ENCODE measurements at regions not wholly inside any gene's neighbourhood (a gene's known extent, or its start where the extent isn't known, plus 50 kb on each side); places are given as distances from the start of the nearest gene placed in this dataset.

DNA sequence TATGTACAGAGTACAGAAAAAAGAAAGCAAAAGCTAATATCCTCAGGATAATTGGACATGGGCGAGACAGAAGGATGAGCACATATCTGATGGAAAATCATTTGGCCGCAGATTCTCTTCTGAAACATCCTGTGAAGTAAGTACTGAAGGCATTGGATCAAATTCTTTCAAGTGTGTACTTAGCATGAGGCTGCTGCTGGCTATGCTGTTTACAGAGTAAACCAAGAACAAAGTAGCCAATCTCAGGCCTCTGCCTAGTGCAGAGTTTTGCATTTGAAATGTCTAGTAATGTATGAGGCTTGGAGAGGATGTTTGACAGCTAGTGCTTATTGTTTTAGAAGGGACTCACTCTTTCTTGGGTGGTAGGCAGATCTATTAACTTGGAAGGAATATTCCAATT lies 128.5 kb downstream of the MAGEC2 start:
- H3K4me2 ChIP-seq (ENCODE audit: extremely low read depth, insufficient read depth, low read length), result no peak overlapping the region
- DNase-seq (ENCODE audit: low read depth in 2 of 2), result no peak
- H3K36me3 ChIP-seq (ENCODE audit: control insufficient read depth, insufficient read depth, low read length), result no peaks in the 10 kb centered on the region
- H3K79me2 ChIP-seq (ENCODE audit: control insufficient read depth, insufficient read depth, low read length), result no peaks in the 10 kb centered on the region
- no peaks in the 10 kb centered on the region for H3K27me3 ChIP-seq (ENCODE audit: control insufficient read depth, insufficient read depth, low read length)
- no peak overlapping the region for H3K9ac ChIP-seq (ENCODE audit: insufficient read depth, low read length)
- H3K4me3 ChIP-seq (replicated peaks in 1 of 4; ENCODE audit: control extremely low read depth in 1 of 4, insufficient read depth in 1 of 4, low read depth in 3 of 4, low read length in 4 of 4), result no peak overlapping the region
- no peak overlapping the region for H3K27ac ChIP-seq (ENCODE audit: insufficient read depth, low read length)
- TF ChIP-seq EZH2 (IDR thresholded peaks at IDR 0.05; ENCODE audit: low read length, missing control alignments) (no peak), CTCF (conservative IDR thresholded peaks at IDR 0.05 in 1 of 2, IDR thresholded peaks at IDR 0.05 in 1 of 2; ENCODE audit: low read depth in 1 of 2, low read length in 2 of 2) (no peak)
- no peak overlapping the region for H2AFZ ChIP-seq (ENCODE audit: low read length)
- H3K4me1 ChIP-seq (ENCODE audit: control insufficient read depth, extremely low read depth, insufficient read depth, low read length), result no peaks in the 10 kb centered on the region
- H3K9me3 ChIP-seq (ENCODE audit: control insufficient read depth, insufficient read depth, low read depth, low read length), result no peaks in the 10 kb centered on the region
- H4K20me1 ChIP-seq (ENCODE audit: control insufficient read depth, extremely low read depth, insufficient read depth, low read length), result no peaks in the 10 kb centered on the region

DNA sequence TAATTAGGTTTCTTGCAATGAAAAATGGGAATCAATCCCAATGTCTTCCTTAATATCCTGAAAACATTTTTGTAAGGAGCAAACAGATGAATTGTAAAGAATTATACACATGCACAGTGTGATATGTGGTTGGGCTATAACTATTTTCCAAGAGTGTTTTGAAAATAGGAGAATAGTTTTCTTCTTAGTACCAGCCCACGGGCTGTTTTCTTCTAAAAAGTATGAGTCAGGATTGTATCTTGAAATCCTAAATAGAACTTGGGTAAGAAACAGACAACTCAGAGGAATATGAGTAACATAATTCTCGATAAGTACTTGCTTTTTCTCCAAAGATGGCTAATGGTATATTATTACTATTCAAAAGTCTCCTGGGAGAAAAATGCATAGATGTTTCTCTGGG lies 136.7 kb downstream of the MAGEC2 start:
- H4K20me1 ChIP-seq (ENCODE audit: control insufficient read depth, extremely low read depth, insufficient read depth, low read length), result no peaks in the 10 kb centered on the region
- DNase-seq (ENCODE audit: low read depth in 2 of 2), result no peak
- no peaks in the 10 kb centered on the region for H3K36me3 ChIP-seq (ENCODE audit: control insufficient read depth, insufficient read depth, low read length)

GRCh38 chrX:142060191-142060590 lies 144.9 kb downstream of the MAGEC2 start:
- H3K9ac ChIP-seq (ENCODE audit: insufficient read depth, low read length), result no peak overlapping the region
- H3K4me1 ChIP-seq (ENCODE audit: control insufficient read depth, extremely low read depth, insufficient read depth, low read length), result no peaks in the 10 kb centered on the region
- no peak for DNase-seq (ENCODE audit: low read depth in 2 of 2)
- H3K27me3 ChIP-seq (ENCODE audit: control insufficient read depth, insufficient read depth, low read length), result no peaks in the 10 kb centered on the region
- H3K79me2 ChIP-seq (ENCODE audit: control insufficient read depth, insufficient read depth, low read length), result no peaks in the 10 kb centered on the region
- H3K4me3 ChIP-seq (replicated peaks in 1 of 4; ENCODE audit: control extremely low read depth in 1 of 4, insufficient read depth in 1 of 4, low read depth in 3 of 4, low read length in 4 of 4), result no peak overlapping the region
- no peak overlapping the region for H2AFZ ChIP-seq (ENCODE audit: low read length)
- no peaks in the 10 kb centered on the region for H3K9me3 ChIP-seq (ENCODE audit: control insufficient read depth, insufficient read depth, low read depth, low read length)
- no peaks in the 10 kb centered on the region for H4K20me1 ChIP-seq (ENCODE audit: control insufficient read depth, extremely low read depth, insufficient read depth, low read length)
- no peak for TF ChIP-seq EZH2 (IDR thresholded peaks at IDR 0.05; ENCODE audit: low read length, missing control alignments)
- no peak for TF ChIP-seq CTCF (conservative IDR thresholded peaks at IDR 0.05 in 1 of 2, IDR thresholded peaks at IDR 0.05 in 1 of 2; ENCODE audit: low read depth in 1 of 2, low read length in 2 of 2)
- no peak overlapping the region for H3K27ac ChIP-seq (ENCODE audit: insufficient read depth, low read length)
- H3K4me2 ChIP-seq (ENCODE audit: extremely low read depth, insufficient read depth, low read length), result no peak overlapping the region
- no peaks in the 10 kb centered on the region for H3K36me3 ChIP-seq (ENCODE audit: control insufficient read depth, insufficient read depth, low read length)

More for the DNA sequence above, 136.7 kb downstream of the MAGEC2 start:
- Histone ChIP-seq H3K4me1 (ENCODE audit: control insufficient read depth, extremely low read depth, insufficient read depth, low read length) (no peaks in the 10 kb centered on the region), H3K4me2 (ENCODE audit: extremely low read depth, insufficient read depth, low read length) (no peak overlapping the region), H3K9me3 (ENCODE audit: control insufficient read depth, insufficient read depth, low read depth, low read length) (no peaks in the 10 kb centered on the region), H2AFZ (ENCODE audit: low read length) (no peak overlapping the region), H3K27ac (ENCODE audit: insufficient read depth, low read length) (no peak overlapping the region), H3K79me2 (ENCODE audit: control insufficient read depth, insufficient read depth, low read length) (no peaks in the 10 kb centered on the region), H3K9ac (ENCODE audit: insufficient read depth, low read length) (no peak overlapping the region), H3K27me3 (ENCODE audit: control insufficient read depth, insufficient read depth, low read length) (no peaks in the 10 kb centered on the region), H3K4me3 (replicated peaks in 1 of 4; ENCODE audit: control extremely low read depth in 1 of 4, insufficient read depth in 1 of 4, low read depth in 3 of 4, low read length in 4 of 4) (no peak overlapping the region)
- no peak for TF ChIP-seq CTCF (conservative IDR thresholded peaks at IDR 0.05 in 1 of 2, IDR thresholded peaks at IDR 0.05 in 1 of 2; ENCODE audit: low read depth in 1 of 2, low read length in 2 of 2)
- no peak for TF ChIP-seq EZH2 (IDR thresholded peaks at IDR 0.05; ENCODE audit: low read length, missing control alignments)

All from fibroblast of lung (primary cell).